ENCODE measurements at regions not wholly inside any gene's neighbourhood (a gene's known extent, or its start where the extent isn't known, plus 50 kb on each side); places are given as distances from the start of the nearest gene placed in this dataset.

- no peak for DNase-seq
Observed at GRCh38 chrX:39150621-39151020, 349.4 kb downstream of the MID1IP1 start.

GRCh38 chrX:39152106-39152649, 350.9 kb downstream of the MID1IP1 start:
- peak; percentile 77 for DNase-seq

GRCh38 chrX:39156051-39156450, 354.8 kb downstream of the MID1IP1 start:
- DNase-seq = no peak

- no peak for DNase-seq
Observed at GRCh38 chrX:39157006-39157405, 355.7 kb downstream of the MID1IP1 start.

GRCh38 chrX:39157796-39158195, 356.5 kb downstream of the MID1IP1 start:
- no peak for DNase-seq

- peak; percentile 94 for DNase-seq
Observed at GRCh38 chrX:39158801-39159657, 357.8 kb downstream of the MID1IP1 start.

GRCh38 chrX:39159921-39160507, 358.8 kb downstream of the MID1IP1 start:
- DNase-seq = no peak

- no peak for DNase-seq
Observed at GRCh38 chrX:39161611-39162255, 360.5 kb downstream of the MID1IP1 start.

GRCh38 chrX:39162322-39162735, 361.1 kb downstream of the MID1IP1 start:
- DNase-seq = no peak

- DNase-seq = no peak
Observed at GRCh38 chrX:39163581-39164126, 362.4 kb downstream of the MID1IP1 start.

- peak; percentile 70 for DNase-seq
Observed at GRCh38 chrX:39164212-39164611, 363.0 kb downstream of the MID1IP1 start.

- no peak for DNase-seq
Observed at GRCh38 chrX:39165185-39165584, 363.9 kb downstream of the MID1IP1 start.

GRCh38 chrX:39165773-39166172, 364.5 kb downstream of the MID1IP1 start:
- DNase-seq = no peak

GRCh38 chrX:39167791-39168190, 366.5 kb downstream of the MID1IP1 start:
- DNase-seq = no peak

GRCh38 chrX:39168609-39169008, 367.4 kb downstream of the MID1IP1 start:
- no peak for DNase-seq

- DNase-seq = no peak
Observed at GRCh38 chrX:39169976-39170375, 368.7 kb downstream of the MID1IP1 start.

GRCh38 chrX:39170464-39170863, 369.2 kb downstream of the MID1IP1 start:
- DNase-seq = no peak

GRCh38 chrX:39171686-39172085, 370.4 kb downstream of the MID1IP1 start:
- DNase-seq = no peak

GRCh38 chrX:39174241-39174771, 373.0 kb downstream of the MID1IP1 start:
- DNase-seq = no peak

- DNase-seq = peak; percentile 75
Observed at GRCh38 chrX:39174772-39175417, 373.6 kb downstream of the MID1IP1 start.

- peak; percentile 45 for DNase-seq
Observed at GRCh38 chrX:39175418-39176057, 374.3 kb downstream of the MID1IP1 start.

- DNase-seq = no peak
Observed at GRCh38 chrX:39176105-39176504, 374.8 kb downstream of the MID1IP1 start.

Data from NCI-H1092 treated with DMSO at 0.1 percent for 48 hours (cell line).